ENCODE measurements at regions not wholly inside any gene's neighbourhood (a gene's known extent, or its start where the extent isn't known, plus 50 kb on each side); places are given as distances from the start of the nearest gene placed in this dataset.

GRCh38 chr2:71832388-71832787 is 315.3 kb downstream of the CYP26B1 start (continued):
- TF ChIP-seq ZNF462 (CRISPR knock-in tag; IDR thresholded peaks at IDR 0.05) (no peak), EZH2phosphoT487 (IDR thresholded peaks at IDR 0.05; ENCODE audit: unreplicated experiment) (no peak), ZNF114 (CRISPR knock-in tag; IDR thresholded peaks at IDR 0.05) (no peak), ZNF331 (CRISPR knock-in tag; IDR thresholded peaks at IDR 0.05; ENCODE audit: low read depth) (no peak)

GRCh38 chr2:71831193-71831577 is 316.5 kb downstream of the CYP26B1 start:
- H3K4me1 Mint-ChIP-seq = no peaks in the 10 kb centered on the region
- H3K4me2 ChIP-seq = no peak overlapping the region
- H3K27ac Mint-ChIP-seq = no peak overlapping the region
- peaks cover 5% of the 10 kb centered on the region for H3K9me2 ChIP-seq (ENCODE audit: insufficient read depth)
- H3K27ac ChIP-seq (ENCODE audit: low read depth) = no peak overlapping the region
- H3F3A ChIP-seq (replicated peaks; ENCODE audit: low read depth) = no peaks in the 10 kb centered on the region
- no peak overlapping the region for H2AFZ ChIP-seq
- DNase-seq (ENCODE audit: low spot score) (no peak), ATAC-seq (no peak)
- H3K27me3 Mint-ChIP-seq (ENCODE audit: insufficient read depth, low read depth, poor library complexity) = peaks cover 5% of the 10 kb centered on the region
- no peaks in the 10 kb centered on the region for H3K36me3 ChIP-seq (ENCODE audit: insufficient read depth)
- no peaks in the 10 kb centered on the region; the same call in 2 of the 3 replicates for H3K9me3 Mint-ChIP-seq
- no peaks in the 10 kb centered on the region for H3K4me1 ChIP-seq (ENCODE audit: insufficient read depth)
- H3K79me2 ChIP-seq (replicated peaks; ENCODE audit: insufficient read depth) = no peaks in the 10 kb centered on the region
- no peaks in the 10 kb centered on the region for H4K20me1 ChIP-seq (replicated peaks; ENCODE audit: insufficient read depth)
- no peak overlapping the region for H3K4me3 Mint-ChIP-seq
- H3K4me3 ChIP-seq = no peak overlapping the region
- H3K27me3 ChIP-seq (ENCODE audit: insufficient read depth) = no peaks in the 10 kb centered on the region
- no peaks in the 10 kb centered on the region for H3K36me3 Mint-ChIP-seq (ENCODE audit: low read depth)
- TF ChIP-seq JUNB (IDR thresholded peaks at IDR 0.05; ENCODE audit: unreplicated experiment) (no peak), CTCF (conservative IDR thresholded peaks at IDR 0.05; ENCODE audit: low read depth in 2 of 2) (no peak), ETS1 (IDR thresholded peaks at IDR 0.05) (no peak), NANOG (IDR thresholded peaks at IDR 0.05; ENCODE audit: borderline replicate concordance) (no peak), ZNF114 (CRISPR knock-in tag; IDR thresholded peaks at IDR 0.05) (no peak)
